Endothelial cell of umbilical vein (primary cell): ENCODE measurements at regions not wholly inside any gene's neighbourhood (a gene's known extent, or its start where the extent isn't known, plus 50 kb on each side); places are given as distances from the start of the nearest gene placed in this dataset.
"Not testable (repeated sequence)": the region's sequence is repeated elsewhere in the genome, so short reads cannot be mapped to it uniquely, and the experiment has no call there.

ENCODE experiments used
- BruUV-seq: library from RNA; stranded (reverse); fragments of 400-500 nt; replicated peaks from 2 replicates; lab custom pipeline; 2021; lab: Mats Ljungman, UMichigan
- CTCF ChIA-PET: fragments of 300-600, 350-600 bp; sonication (Branson Sonifier 250); formaldehyde crosslinking; loops from one replicate; lab custom pipeline; 2021; ENCODE audit warnings: antibody characterized with exemption, inconsistent platforms; lab: Charles Lee
- POLR2A ChIA-PET: fragments of 300-600, 350-600 bp; sonication (Branson Sonifier 250); formaldehyde crosslinking; loops from one replicate; lab custom pipeline; 2021; ENCODE audit warnings: antibody characterized with exemption, inconsistent platforms; lab: Charles Lee
- DNase-seq: peaks from one replicate; pipeline ENCODE4 v3.0.0-alpha.2; 2011; ENCODE audit warnings: low read depth, low spot score
- FAIRE-seq: peaks from 2 replicates; lab custom pipeline; 2011; peaks lifted over from hg19 to GRCh38; lab: Jason Lieb, UNC
- H2AFZ ChIP-seq: 2 replicates; pipeline ENCODE4 v1.6.0; 2012; ENCODE audit warnings: low read depth, low read length, control low read depth, inconsistent platforms
- H3K27ac ChIP-seq: 2 replicates; pipeline ENCODE4 v1.5.1; 2011; ENCODE audit warnings: low read depth, mild to moderate bottlenecking, control low read depth, low read length, moderate library complexity; ENCODE audit not compliant: insufficient read depth
- H3K27me3 ChIP-seq, 2 experiments: 2 replicates each; pipeline versions ENCODE4 v1.6.0 to v1.6.1; 2011; ENCODE audit warnings: low read length in 2 of 2, mixed read lengths in 1 of 2; ENCODE audit not compliant: control insufficient read depth in 2 of 2, insufficient read depth in 2 of 2
- H3K36me3 ChIP-seq, 2 experiments: 2 replicates in 1 of 2; 3 replicates in 1 of 2; pipeline ENCODE4 v1.5.1; 2011; ENCODE audit warnings: low read length in 2 of 2, mild to moderate bottlenecking in 1 of 2, moderate library complexity in 1 of 2; ENCODE audit not compliant: control insufficient read depth in 2 of 2, insufficient read depth in 2 of 2; ENCODE audit errors: extremely low read depth in 1 of 2
- H3K4me1 ChIP-seq: 3 replicates; pipeline ENCODE4 v1.5.1; 2011; ENCODE audit warnings: mild to moderate bottlenecking, low read length; ENCODE audit not compliant: control insufficient read depth, insufficient read depth; ENCODE audit errors: extremely low read depth
- H3K4me2 ChIP-seq: 2 replicates; pipeline ENCODE4 v1.6.1; 2011; ENCODE audit warnings: low read length, control low read depth, mixed read lengths; ENCODE audit not compliant: insufficient read depth
- H3K4me3 ChIP-seq, 3 experiments: fragments of 200-600 bp in 1 of 3; sonication (generic), shearing (Covaris generic) in 1 of 3; replicated peaks in 1 of 3; 2 replicates each; pipeline ENCODE4 v1.5.1; 2011 to 2016; ENCODE audit warnings: control low read depth in 3 of 3, low read length in 3 of 3, mild to moderate bottlenecking in 2 of 3, inconsistent platforms in 1 of 3, low read depth in 1 of 3, moderate library complexity in 1 of 3; ENCODE audit not compliant: insufficient read depth in 1 of 3
- H3K79me2 ChIP-seq: 2 replicates; pipeline ENCODE4 v1.6.0; 2012; ENCODE audit warnings: low read length, inconsistent platforms; ENCODE audit not compliant: control insufficient read depth, insufficient read depth
- H3K9ac ChIP-seq: replicated peaks from 2 replicates; pipeline ENCODE3; 2011; ENCODE audit warnings: low read length, control low read depth; ENCODE audit not compliant: insufficient read depth; ENCODE audit errors: extremely low read depth
- H3K9me1 ChIP-seq: replicated peaks from 3 replicates; pipeline ENCODE4 v1.6.0; 2011; ENCODE audit warnings: mild to moderate bottlenecking, low read length; ENCODE audit not compliant: control insufficient read depth, insufficient read depth; ENCODE audit errors: extremely low read depth
- H3K9me3 ChIP-seq: replicated peaks from 2 replicates; pipeline ENCODE4 v1.5.1; 2012; ENCODE audit warnings: low read length, inconsistent platforms; ENCODE audit not compliant: control insufficient read depth, insufficient read depth
- H4K20me1 ChIP-seq: replicated peaks from 2 replicates; pipeline ENCODE3; 2011; ENCODE audit warnings: mild to moderate bottlenecking, low read length; ENCODE audit not compliant: control insufficient read depth, insufficient read depth; ENCODE audit errors: extremely low read depth
- MAX ChIP-seq: IDR thresholded peaks from 2 replicates; pipeline ENCODE4 v1.6.1; 2011; ENCODE audit not compliant: insufficient read depth, insufficient read length
- MYC ChIP-seq: IDR thresholded peaks from one replicate; pipeline ENCODE4 v1.6.1; 2011; ENCODE audit warnings: mild to moderate bottlenecking, low read depth, low read length
- POLR2A ChIP-seq: IDR thresholded peaks from 2 replicates; pipeline ENCODE4 v1.6.1; 2012; ENCODE audit warnings: low read depth, mild to moderate bottlenecking, control low read depth, low read length
- POLR2AphosphoS5 ChIP-seq: IDR thresholded peaks from 2 replicates; pipeline ENCODE4 v1.6.1; 2012; ENCODE audit warnings: low read depth, mild to moderate bottlenecking, control low read depth, low read length, moderate library complexity; ENCODE audit not compliant: insufficient read depth
- dilution Hi-C: fragments of 300-500 bp; cut with MboI; formaldehyde crosslinking; loops from one replicate; pipeline ENCODE4 v1.15.0; 2019; ENCODE audit warnings: low sequenced_read_pairs; ENCODE audit not compliant: extremely low pct_ligation_motif_present
- intact Hi-C: fragments of 100-400 bp; cut with micrococcal nuclease; formaldehyde crosslinking; loops from one replicate; pipeline ENCODE4 v1.10.0; 2022

- Histone ChIP-seq H3K9ac (no peak overlapping the region), H4K20me1 (no peaks in the 10 kb centered on the region), H2AFZ (no peak overlapping the region), H3K27ac (no peak overlapping the region), H3K4me1 (no peaks in the 10 kb centered on the region), H3K4me2 (no peak overlapping the region), H3K79me2 (no peaks in the 10 kb centered on the region), H3K27me3 (no peaks in the 10 kb centered on the region), H3K36me3 (no peaks in the 10 kb centered on the region), H3K9me1 (no peaks in the 10 kb centered on the region), H3K4me3 (no peak overlapping the region), H3K9me3 (no peaks in the 10 kb centered on the region)
- POLR2A ChIA-PET: no interaction called here
- intact Hi-C loops (no loop called here), dilution Hi-C loops (no loop called here)
- no peak for TF ChIP-seq MAX
- no peak for TF ChIP-seq MYC
- TF ChIP-seq POLR2A: no peak
- no peak for TF ChIP-seq POLR2AphosphoS5
- DNase-seq: no peak
- no peak for FAIRE-seq
- no TSS peak for BruUV-seq
- CTCF ChIA-PET: interaction anchor here (1.3 kb wide), 2 partner anchors 14 to 54 kb away, joined by 3 to 4 read pairs; partner anchors contain the start of gene ECHDC1
Measured at GRCh38 chr6:127397729-127398630, 54.6 kb upstream of the ECHDC1 start.

DNA sequence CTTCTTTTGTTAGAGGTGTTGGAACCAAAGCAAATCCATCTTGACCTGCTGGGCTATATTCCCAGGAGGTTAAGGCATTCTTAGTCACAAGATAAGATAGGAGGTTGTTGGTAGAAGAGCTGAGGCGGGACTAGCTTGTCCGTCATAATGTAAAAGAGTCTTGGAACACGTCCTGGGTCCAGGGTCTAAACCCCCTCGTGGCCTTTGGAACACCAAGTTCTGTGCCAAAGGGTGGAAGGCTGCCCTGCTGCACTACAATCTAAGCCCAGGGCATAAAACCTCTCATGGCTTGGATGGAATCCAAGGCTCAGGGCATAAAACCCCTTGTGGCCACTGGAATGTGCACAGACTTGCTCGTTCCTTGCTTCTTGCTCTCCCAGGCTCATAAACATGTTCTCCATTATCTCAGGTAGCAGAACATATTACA lies 53.8 kb upstream of the ECHDC1 start:
- H3K27me3 ChIP-seq, H3K9ac ChIP-seq, H2AFZ ChIP-seq, H3K4me2 ChIP-seq, dilution Hi-C loops, intact Hi-C loops, POLR2A ChIA-PET, H4K20me1 ChIP-seq, H3K4me1 ChIP-seq, H3K4me3 ChIP-seq, BruUV-seq, FAIRE-seq, H3K36me3 ChIP-seq, DNase-seq, H3K9me1 ChIP-seq, H3K9me3 ChIP-seq, H3K79me2 ChIP-seq, H3K27ac ChIP-seq: not testable (repeated sequence)
- CTCF ChIA-PET: interaction anchor here (1.3 kb wide), 1 partner anchor 53 kb away, joined by 4 read pairs; the partner anchor contains the start of gene ECHDC1
